HEK293 (cell line): ENCODE measurements at regions not wholly inside any gene's neighbourhood (a gene's known extent, or its start where the extent isn't known, plus 50 kb on each side); places are given as distances from the start of the nearest gene placed in this dataset.
A peak's percentile ranks its signal among the peaks of the same experiment; 100 is the strongest.

Source experiments
- CTCF ChIA-PET: fragments of 350-600 bp; formaldehyde crosslinking; extraction: SDS; loops from one replicate; lab custom pipeline; 2021; ENCODE audit warnings: antibody characterized with exemption; lab: Yijun Ruan, JAX
- POLR2A ChIA-PET: fragments of 300-600 bp; formaldehyde crosslinking; extraction: SDS; loops from one replicate; lab custom pipeline; 2020; ENCODE audit warnings: antibody characterized with exemption, inconsistent platforms; lab: Yijun Ruan, JAX
- H3K27ac ChIP-seq: fragments of 200-500 bp; sonication (Bioruptor generic); 2 replicates; pipeline ENCODE4 v1.5.1; 2014; ENCODE audit warnings: low read depth, low read length, control low read depth, inconsistent platforms; ENCODE audit errors: extremely low read depth
- H3K36me3 ChIP-seq, 2 experiments: fragments of 200-500 bp in 1 of 2; sonication (Bioruptor generic) in 1 of 2; 1 replicate in 1 of 2; 2 replicates in 1 of 2; pipeline ENCODE4 v1.5.1; 2014 to 2017; ENCODE audit warnings: inconsistent platforms in 2 of 2, low read length in 2 of 2; ENCODE audit not compliant: control insufficient read depth in 2 of 2, insufficient read depth in 1 of 2
- H3K4me1 ChIP-seq: fragments of 200-500 bp; sonication (Bioruptor generic); 2 replicates; pipeline ENCODE4 v1.5.1; 2014; ENCODE audit warnings: mild to moderate bottlenecking, low read length, inconsistent platforms; ENCODE audit not compliant: control insufficient read depth, insufficient read depth
- H3K4me3 ChIP-seq: 2 replicates; pipeline ENCODE4 v1.5.1; 2011; ENCODE audit warnings: low read depth, mild to moderate bottlenecking, control low read depth, low read length, moderate library complexity
- H3K9me3 ChIP-seq: fragments of 200-500 bp; sonication (Bioruptor generic); 2 replicates; pipeline ENCODE4 v1.5.1; 2014; ENCODE audit warnings: low read depth, low read length, inconsistent platforms; ENCODE audit not compliant: control insufficient read depth, insufficient read depth
- ATF2 ChIP-seq: fragments of 450-650 bp; formaldehyde crosslinking; IDR thresholded peaks from 2 replicates; pipeline ENCODE4 v1.5.1; 2016; ENCODE audit warnings: missing biosample characterization, missing genetic modification characterization, low read depth
- BCL11A ChIP-seq: fragments of 450-650 bp; formaldehyde crosslinking; IDR thresholded peaks from 2 replicates; pipeline ENCODE4 v1.5.1; 2016; ENCODE audit warnings: low read depth, missing biosample characterization, missing genetic modification characterization
- GFI1B ChIP-seq: fragments of 450-650 bp; formaldehyde crosslinking; IDR thresholded peaks from 2 replicates; pipeline ENCODE4 v1.5.1; 2016; ENCODE audit warnings: missing biosample characterization, missing genetic modification characterization
- HIC1 ChIP-seq: fragments of 450-650 bp; formaldehyde crosslinking; IDR thresholded peaks from 2 replicates; pipeline ENCODE4 v1.5.1; 2016; ENCODE audit warnings: missing biosample characterization, missing genetic modification characterization
- OVOL3 ChIP-seq: fragments of 450-650 bp; formaldehyde crosslinking; IDR thresholded peaks from 2 replicates; pipeline ENCODE4 v1.5.1; 2016; ENCODE audit warnings: missing biosample characterization, missing genetic modification characterization
- PRDM10 ChIP-seq: fragments of 450-650 bp; formaldehyde crosslinking; IDR thresholded peaks from 2 replicates; pipeline ENCODE4 v1.5.1; 2016; ENCODE audit warnings: missing biosample characterization, missing genetic modification characterization
- SP2 ChIP-seq: fragments of 450-650 bp; formaldehyde crosslinking; IDR thresholded peaks from 2 replicates; pipeline ENCODE4 v1.5.1; 2016; ENCODE audit warnings: missing biosample characterization, missing genetic modification characterization
- ZBTB49 ChIP-seq: fragments of 450-650 bp; formaldehyde crosslinking; IDR thresholded peaks from 2 replicates; pipeline ENCODE4 v1.5.1; 2016; ENCODE audit warnings: missing biosample characterization, missing genetic modification characterization, low read depth
- ZNF121 ChIP-seq: fragments of 450-650 bp; formaldehyde crosslinking; IDR thresholded peaks from 2 replicates; pipeline ENCODE4 v1.5.1; 2016; ENCODE audit warnings: missing biosample characterization, missing genetic modification characterization
- ZNF23 ChIP-seq: fragments of 450-650 bp; formaldehyde crosslinking; IDR thresholded peaks from 2 replicates; pipeline ENCODE4 v1.5.1; 2016; ENCODE audit warnings: missing biosample characterization, missing genetic modification characterization, borderline replicate concordance
- ZNF248 ChIP-seq: fragments of 450-650 bp; formaldehyde crosslinking; IDR thresholded peaks from 2 replicates; pipeline ENCODE4 v1.5.1; 2017; ENCODE audit warnings: missing biosample characterization, missing genetic modification characterization
- ZNF274 ChIP-seq, 2 experiments: fragments of 200-500 bp in 1 of 2; fragments of 450-650 bp in 1 of 2; sonication (Bioruptor generic) in 1 of 2; formaldehyde crosslinking in 1 of 2; IDR thresholded peaks; 2 replicates each; pipeline versions ENCODE4 v1.5.1 to v1.6.1; 2014 to 2016; ENCODE audit warnings: borderline replicate concordance in 1 of 2, inconsistent platforms in 1 of 2, low read length in 1 of 2, missing biosample characterization in 1 of 2, missing genetic modification characterization in 1 of 2
- ZNF335 ChIP-seq: fragments of 450-650 bp; formaldehyde crosslinking; conservative IDR thresholded peaks from 2 replicates; pipeline ENCODE4 v1.5.1; 2016; ENCODE audit warnings: missing biosample characterization, missing genetic modification characterization
- ZNF362 ChIP-seq: fragments of 450-650 bp; formaldehyde crosslinking; IDR thresholded peaks from 2 replicates; pipeline ENCODE4 v1.5.1; 2016; ENCODE audit warnings: missing biosample characterization, missing genetic modification characterization
- ZNF366 ChIP-seq: fragments of 450-650 bp; formaldehyde crosslinking; conservative IDR thresholded peaks from 2 replicates; pipeline ENCODE4 v1.5.1; 2016; ENCODE audit warnings: missing biosample characterization, missing genetic modification characterization
- ZNF521 ChIP-seq: fragments of 450-650 bp; formaldehyde crosslinking; IDR thresholded peaks from 2 replicates; pipeline ENCODE4 v1.5.1; 2017; ENCODE audit warnings: missing biosample characterization, mild to moderate bottlenecking, missing genetic modification characterization
- ZNF561 ChIP-seq: fragments of 450-650 bp; IDR thresholded peaks from 2 replicates; pipeline ENCODE4 v1.5.1; 2018; ENCODE audit warnings: missing biosample characterization, missing genetic modification characterization, borderline replicate concordance
- ZNF580 ChIP-seq: fragments of 450-650 bp; formaldehyde crosslinking; IDR thresholded peaks from 2 replicates; pipeline ENCODE4 v1.5.1; 2016; ENCODE audit warnings: missing biosample characterization, missing genetic modification characterization
- ZNF629 ChIP-seq: fragments of 450-650 bp; formaldehyde crosslinking; IDR thresholded peaks from 2 replicates; pipeline ENCODE4 v1.5.1; 2017; ENCODE audit warnings: missing biosample characterization, missing genetic modification characterization
- ZNF670 ChIP-seq: fragments of 450-650 bp; formaldehyde crosslinking; IDR thresholded peaks from 2 replicates; pipeline ENCODE4 v1.5.1; 2016; ENCODE audit warnings: missing biosample characterization, missing genetic modification characterization, low read depth
- ZNF692 ChIP-seq: fragments of 450-650 bp; formaldehyde crosslinking; IDR thresholded peaks from 2 replicates; pipeline ENCODE4 v1.5.1; 2016; ENCODE audit warnings: missing biosample characterization, missing genetic modification characterization

GRCh38 chr1:148363439-148363810 is 119.7 kb downstream of the PPIAL4G start (continued):
- TF ChIP-seq ZNF362 (tag by site-specific recombination) (no peak), ZBTB49 (tag by site-specific recombination) (no peak), ZNF248 (tag by site-specific recombination) (no peak), OVOL3 (tag by site-specific recombination) (no peak), ZNF521 (no peak), BCL11A (tag by site-specific recombination) (no peak), ZNF274 (IDR thresholded peaks at IDR 0.05; ENCODE audit: low read length) (no peak), ZNF274 (tag by site-specific recombination; IDR thresholded peaks at IDR 0.05; ENCODE audit: borderline replicate concordance) (no peak), ZNF670 (tag by site-specific recombination) (no peak), ZNF23 (tag by site-specific recombination) (no peak)

- Histone ChIP-seq H3K4me1 (peaks cover 4% of the 10 kb centered on the region; the same call in 1 of the 2 replicates), H3K4me3 (peak overlapping the region; percentile 25), H3K9me3 (no peaks in the 10 kb centered on the region), H3K36me3 (no peaks in the 10 kb centered on the region), H3K27ac (no peak overlapping the region)
- POLR2A ChIA-PET, result no interaction called here
- CTCF ChIA-PET, result interaction anchor here (0.7 kb wide), 1 partner anchor 10 kb away, joined by 3 read pairs; no protein-coding TSS in a partner anchor
- TF ChIP-seq ZNF692 (tag by site-specific recombination) (no peak), SP2 (tag by site-specific recombination) (peak; percentile 64), PRDM10 (peak; percentile 69), ZNF121 (tag by site-specific recombination) (no peak), ATF2 (tag by site-specific recombination) (0 out of 2 replicates have a peak, but pooled peaks have one; percentile 14), ZNF561 (tag by site-specific recombination) (no peak), ZNF580 (tag by site-specific recombination) (no peak), GFI1B (no peak), ZNF335 (tag by site-specific recombination) (peak; percentile 93), ZNF629 (peak; percentile 56; the same call in 1 of the 2 replicates), ZNF366 (tag by site-specific recombination) (peak; percentile 41), HIC1 (tag by site-specific recombination) (peak; percentile 55; the same call in 1 of the 2 replicates)
Observed at GRCh38 chr1:148362626-148363438, 120.3 kb downstream of the PPIAL4G start.
